GM12891 (cell line): ENCODE measurements at regions not wholly inside any gene's neighbourhood (a gene's known extent, or its start where the extent isn't known, plus 50 kb on each side); places are given as distances from the start of the nearest gene placed in this dataset.

Source experiments
- DNase-seq: peaks from one replicate; pipeline ENCODE4 v3.0.0; 2011; ENCODE audit warnings: low spot score; ENCODE audit not compliant: insufficient read length
- FAIRE-seq: peaks from 2 replicates; lab custom pipeline; 2011; peaks lifted over from hg19 to GRCh38; lab: Jason Lieb, UNC
- PAX5 ChIP-seq: IDR thresholded peaks from 2 replicates; pipeline ENCODE4 v1.6.1; 2011; ENCODE audit warnings: low read length, moderate library complexity, mild to moderate bottlenecking; ENCODE audit not compliant: insufficient read depth, severe bottlenecking
- POLR2A ChIP-seq: IDR thresholded peaks from 2 replicates; pipeline ENCODE4 v1.6.1; 2011; ENCODE audit warnings: low read depth, low read length, control low read depth
- POLR2AphosphoS5 ChIP-seq: IDR thresholded peaks from 2 replicates; pipeline ENCODE4 v1.6.1; 2011; ENCODE audit warnings: low read depth, low read length, control low read depth
- POU2F2 ChIP-seq: IDR thresholded peaks from 2 replicates; pipeline ENCODE4 v1.6.1; 2011; ENCODE audit warnings: low read depth, mild to moderate bottlenecking, control low read depth, low read length, moderate library complexity
- SPI1 ChIP-seq: IDR thresholded peaks from 2 replicates; pipeline ENCODE4 v1.6.1; 2011; ENCODE audit warnings: low read depth, low read length, control low read depth
- TAF1 ChIP-seq: IDR thresholded peaks from 2 replicates; pipeline ENCODE4 v1.6.1; 2011; ENCODE audit warnings: low read depth, low read length, control low read depth

- TF ChIP-seq SPI1 (no peak), TAF1 (no peak), POLR2A (no peak), POLR2AphosphoS5 (no peak), PAX5 (no peak)
- no peak for FAIRE-seq
- DNase-seq = no peak
Observed at GRCh38 chr13:81713201-81713600, 1372.3 kb upstream of the SPRY2 start.

DNA sequence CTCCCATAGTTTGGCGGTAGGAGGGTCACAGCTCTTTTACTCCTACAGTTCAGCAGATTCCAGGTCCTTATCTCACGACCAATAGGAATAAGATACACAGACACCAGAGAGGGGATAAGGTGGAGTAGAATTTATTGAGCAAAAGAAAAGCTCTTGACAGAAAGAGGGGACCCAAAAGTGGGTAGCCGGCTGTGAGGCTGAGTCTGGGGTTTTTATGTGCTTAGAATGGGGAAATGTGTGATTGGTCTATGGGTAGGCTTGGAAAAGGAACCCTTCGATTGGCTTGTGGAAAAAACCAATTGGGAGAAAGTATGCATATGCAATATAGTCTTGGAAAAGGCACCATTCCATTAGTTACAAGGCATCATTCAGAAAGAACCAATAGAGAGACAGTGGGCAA lies 1356.9 kb upstream of the SPRY2 start:
- FAIRE-seq (no peak), DNase-seq (no peak)
- TF ChIP-seq SPI1 = no peak
- TF ChIP-seq TAF1 = no peak
- no peak for TF ChIP-seq POU2F2
- no peak for TF ChIP-seq POLR2A
- TF ChIP-seq POLR2AphosphoS5 = no peak

DNA sequence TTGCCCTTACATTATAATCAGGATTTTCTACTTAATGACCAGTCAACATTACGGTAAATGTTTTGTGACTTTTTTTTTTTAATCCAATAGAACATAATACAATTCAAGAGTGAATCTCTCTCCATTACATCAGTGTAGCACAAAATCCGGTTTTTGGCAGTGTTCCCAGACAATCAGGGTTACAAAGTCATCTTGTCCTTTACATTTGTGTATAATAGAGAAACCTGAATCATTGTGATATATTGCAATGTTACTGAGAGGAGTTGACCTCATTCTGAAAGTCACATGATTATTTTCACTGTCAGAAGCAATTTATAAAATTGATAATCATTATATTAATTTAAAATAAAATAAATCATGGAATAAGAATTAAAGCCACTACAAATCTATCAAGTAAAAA lies 1346.0 kb upstream of the SPRY2 start:
- TF ChIP-seq TAF1 (no peak), SPI1 (no peak)
- FAIRE-seq (no peak), DNase-seq (no peak)

- FAIRE-seq (no peak), DNase-seq (no peak)
- no peak for TF ChIP-seq POLR2A
- TF ChIP-seq POU2F2 = no peak
- TF ChIP-seq TAF1 = no peak
- TF ChIP-seq PAX5 = no peak
- no peak for TF ChIP-seq SPI1
- TF ChIP-seq POLR2AphosphoS5 = no peak
Observed at GRCh38 chr13:81683521-81683920, 1342.6 kb upstream of the SPRY2 start.

DNA sequence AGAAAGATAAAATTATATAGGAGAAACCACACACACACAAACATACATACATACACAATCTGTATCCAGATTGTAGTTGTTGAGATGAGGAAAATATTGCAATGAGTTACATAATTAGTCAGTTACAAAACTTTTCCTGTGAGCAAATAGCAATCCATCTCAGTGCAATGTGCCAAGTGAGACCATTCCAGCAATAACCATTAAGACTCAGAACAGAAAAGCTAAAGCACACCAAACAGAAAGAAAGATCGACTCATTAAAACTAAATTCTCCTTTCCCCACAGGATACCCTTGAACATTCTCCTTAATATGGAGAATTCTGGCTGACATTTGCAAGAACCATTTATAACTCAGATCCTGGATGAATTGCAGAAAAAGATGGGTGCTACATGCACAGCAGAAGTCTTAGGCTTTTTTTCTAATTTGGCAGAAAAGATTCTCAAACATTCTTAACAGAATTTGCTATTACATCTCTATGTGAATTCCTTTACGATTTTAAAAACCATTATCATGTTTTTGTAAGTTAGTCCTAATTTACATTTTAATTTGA lies 1341.2 kb upstream of the SPRY2 start:
- FAIRE-seq (no peak), DNase-seq (no peak)
- TF ChIP-seq TAF1 (no peak), POU2F2 (no peak), POLR2A (no peak), POLR2AphosphoS5 (no peak), PAX5 (no peak), SPI1 (no peak)

DNA sequence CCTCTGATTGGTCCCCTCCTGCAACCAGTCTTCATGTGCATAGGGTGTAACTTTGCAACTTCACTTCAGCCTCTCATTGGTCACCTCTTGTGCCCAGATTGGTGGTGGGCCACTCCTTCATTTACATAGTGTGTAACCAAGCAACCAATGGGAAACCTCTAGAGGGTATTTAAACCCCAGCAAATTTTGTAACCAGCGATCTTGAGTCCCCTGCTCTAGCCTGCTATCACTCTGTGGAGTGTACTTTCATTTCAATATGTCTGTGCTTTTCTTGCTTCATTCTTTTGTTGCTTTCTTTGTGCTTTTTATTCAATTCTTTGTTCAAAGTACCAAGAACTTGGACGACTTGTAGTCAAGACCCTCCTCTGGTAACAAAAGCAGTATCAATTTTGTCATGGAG lies 1336.9 kb upstream of the SPRY2 start:
- no peak for TF ChIP-seq POLR2A
- TF ChIP-seq POLR2AphosphoS5 = no peak
- TF ChIP-seq PAX5 = no peak
- TF ChIP-seq POU2F2 = no peak
- no peak for TF ChIP-seq TAF1
- no peak for TF ChIP-seq SPI1
- DNase-seq = no peak
- FAIRE-seq = no peak

DNA sequence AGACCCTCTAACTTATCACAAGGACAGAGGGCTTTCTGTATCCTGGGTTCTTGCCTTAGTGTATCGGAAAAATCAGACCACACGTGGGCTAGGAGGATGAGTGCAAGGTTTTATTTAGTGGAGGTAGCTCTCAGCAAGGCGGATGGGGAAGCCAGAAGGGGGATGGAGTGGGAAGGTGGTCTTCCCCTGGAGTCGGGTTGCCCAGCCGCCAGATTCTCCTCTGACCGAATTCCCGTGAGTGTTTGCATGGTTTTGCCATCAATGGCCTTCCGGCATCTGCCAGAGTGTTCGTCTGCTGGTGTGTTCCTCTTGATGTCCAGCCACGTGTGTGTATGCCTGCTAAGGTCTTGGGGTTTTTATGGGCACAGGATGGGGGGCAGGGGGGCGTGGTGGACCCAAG lies 1335.1 kb upstream of the SPRY2 start:
- DNase-seq (no peak), FAIRE-seq (no peak)
- TF ChIP-seq SPI1 (no peak), POU2F2 (no peak), POLR2AphosphoS5 (no peak), POLR2A (no peak), PAX5 (no peak), TAF1 (no peak)

DNA sequence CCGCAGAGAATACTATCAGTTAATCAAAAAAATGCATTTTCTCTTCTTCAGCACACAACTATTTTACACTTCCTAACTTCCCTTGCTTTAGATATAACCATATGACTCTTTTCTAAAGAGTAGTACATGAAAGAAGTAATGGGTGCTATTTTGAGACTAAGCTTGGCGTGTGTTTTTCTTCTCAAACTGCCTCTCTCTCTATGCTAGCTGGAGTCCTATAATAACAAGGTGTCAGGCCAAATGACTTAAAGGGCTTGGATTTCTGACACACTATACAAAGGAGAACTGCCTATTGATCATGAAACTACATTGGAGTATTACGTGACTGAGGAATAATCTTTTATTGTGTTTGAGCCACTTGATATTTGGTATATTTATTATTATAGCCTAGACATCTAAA lies 1330.1 kb upstream of the SPRY2 start:
- TF ChIP-seq TAF1 = no peak
- no peak for TF ChIP-seq PAX5
- TF ChIP-seq POU2F2 = no peak
- TF ChIP-seq SPI1 = no peak
- no peak for TF ChIP-seq POLR2A
- FAIRE-seq (no peak), DNase-seq (no peak)

DNA sequence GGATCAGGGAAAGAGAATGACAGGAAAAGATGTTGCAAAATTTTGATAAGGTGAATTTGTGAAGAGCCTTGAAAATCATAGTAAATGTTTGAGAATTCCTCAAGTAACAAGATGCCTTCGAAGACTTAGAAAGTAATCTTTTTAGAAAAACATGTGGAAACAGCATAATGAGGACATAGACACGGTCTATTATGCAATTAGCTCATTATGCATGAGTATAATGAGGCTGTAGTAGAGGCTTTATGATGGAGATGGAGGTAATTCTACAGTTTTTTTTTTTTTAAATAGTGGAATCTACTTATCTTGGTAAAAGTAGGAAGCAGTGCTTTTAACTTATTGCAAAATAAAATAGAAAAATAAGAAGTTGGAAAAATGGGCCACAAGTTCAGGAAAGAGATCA lies 1329.1 kb upstream of the SPRY2 start:
- no peak for DNase-seq
- FAIRE-seq = no peak
- TF ChIP-seq PAX5 (no peak), POLR2A (no peak)

GRCh38 chr13:81664872-81665271 lies 1323.9 kb upstream of the SPRY2 start:
- TF ChIP-seq TAF1 (no peak), POU2F2 (no peak), POLR2A (no peak), SPI1 (no peak), POLR2AphosphoS5 (no peak), PAX5 (no peak)
- peak; percentile 43 for FAIRE-seq
- DNase-seq = no peak

DNA sequence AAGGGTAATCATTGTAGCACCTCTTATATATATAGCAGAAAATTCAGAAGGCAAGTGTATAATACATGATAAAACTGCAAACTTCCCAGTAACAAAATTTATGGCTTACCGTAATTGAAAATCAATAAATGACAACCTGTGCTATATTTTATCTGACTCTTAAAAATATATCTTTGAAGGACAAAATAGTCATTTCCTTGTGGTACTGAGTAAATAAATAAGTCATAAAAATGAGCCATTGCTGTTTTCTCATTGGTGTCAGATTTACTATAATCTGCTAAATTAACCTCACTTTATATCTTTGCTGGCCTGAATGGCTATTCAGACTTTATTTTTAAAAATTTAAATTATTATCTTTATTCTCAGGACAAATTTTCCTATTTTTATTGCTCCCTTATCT lies 1319.1 kb upstream of the SPRY2 start:
- TF ChIP-seq SPI1 = no peak
- no peak for TF ChIP-seq POLR2AphosphoS5
- TF ChIP-seq PAX5 = no peak
- TF ChIP-seq POLR2A = no peak
- TF ChIP-seq POU2F2 = no peak
- TF ChIP-seq TAF1 = no peak
- no peak for FAIRE-seq

More for the DNA sequence above, 1319.1 kb upstream of the SPRY2 start:
- DNase-seq = no peak
